ENCODE measurements at regions not wholly inside any gene's neighbourhood (a gene's known extent, or its start where the extent isn't known, plus 50 kb on each side); places are given as distances from the start of the nearest gene placed in this dataset.

- Histone ChIP-seq H3K4me3 (ENCODE audit: low read depth, low read length, poor library complexity, severe bottlenecking) (no peak overlapping the region), H3K4me1 (ENCODE audit: insufficient read depth, low read length, poor library complexity, severe bottlenecking) (no peaks in the 10 kb centered on the region), H3K9me3 (ENCODE audit: low read depth, low read length, poor library complexity, severe bottlenecking) (no peaks in the 10 kb centered on the region), H3K27ac (ENCODE audit: low read depth, low read length, poor library complexity, severe bottlenecking) (no peak overlapping the region), H3K27me3 (replicated peaks; ENCODE audit: insufficient read depth, low read depth, low read length, poor library complexity) (peaks cover 4% of the 10 kb centered on the region), H3K36me3 (ENCODE audit: insufficient read depth, low read length, poor library complexity, severe bottlenecking) (no peaks in the 10 kb centered on the region)
- intact Hi-C loops (cut with micrococcal nuclease; ENCODE audit: unreplicated experiment): loop anchor here (5.0 kb wide), 1 partner anchor 142 kb away; no protein-coding TSS in a partner anchor
- DNase-seq (ENCODE audit: low spot score): no peak
- POLR2A ChIA-PET (ENCODE audit: low non-redundant PET): no interaction called here
- BruUV-seq (replicated peaks): no TSS peak
- no peak for TF ChIP-seq EZH2 (IDR thresholded peaks at IDR 0.05; ENCODE audit: borderline replicate concordance, low read depth, low read length, poor library complexity, severe bottlenecking)
- TF ChIP-seq CTCF (conservative IDR thresholded peaks at IDR 0.05; ENCODE audit: low read depth, low read length): no peak
- CTCF ChIA-PET: interaction anchor here (1.0 kb wide), 1 partner anchor 430 kb away, joined by 4 read pairs; no protein-coding TSS in a partner anchor
These were observed 159.0 kb upstream of the KCNH8 start for GRCh38 chr3:18989237-18989795.

- Histone ChIP-seq H3K9me3 (ENCODE audit: low read depth, low read length, poor library complexity, severe bottlenecking) (no peaks in the 10 kb centered on the region), H3K27ac (ENCODE audit: low read depth, low read length, poor library complexity, severe bottlenecking) (no peak overlapping the region), H3K36me3 (ENCODE audit: insufficient read depth, low read length, poor library complexity, severe bottlenecking) (no peaks in the 10 kb centered on the region), H3K4me1 (ENCODE audit: insufficient read depth, low read length, poor library complexity, severe bottlenecking) (no peaks in the 10 kb centered on the region), H3K4me3 (ENCODE audit: low read depth, low read length, poor library complexity, severe bottlenecking) (no peak overlapping the region), H3K27me3 (replicated peaks; ENCODE audit: insufficient read depth, low read depth, low read length, poor library complexity) (peaks cover 4% of the 10 kb centered on the region)
- BruUV-seq (replicated peaks): no TSS peak
- peak; percentile 24 for DNase-seq (ENCODE audit: low spot score)
- ChIA-PET POLR2A (ENCODE audit: low non-redundant PET) (no interaction called here), CTCF (interaction anchor here (0.9 to 1.0 kb wide), 2 partner anchors 141 to 429 kb away, joined by 4 to 7 read pairs; no protein-coding TSS in a partner anchor)
- intact Hi-C loops (cut with micrococcal nuclease; ENCODE audit: unreplicated experiment): loop anchor here (5.0 kb wide), 1 partner anchor 141 kb away; no protein-coding TSS in a partner anchor
- TF ChIP-seq CTCF (conservative IDR thresholded peaks at IDR 0.05; ENCODE audit: low read depth, low read length): peak; percentile 53
- no peak for TF ChIP-seq EZH2 (IDR thresholded peaks at IDR 0.05; ENCODE audit: borderline replicate concordance, low read depth, low read length, poor library complexity, severe bottlenecking)
These were observed 159.6 kb upstream of the KCNH8 start for GRCh38 chr3:18988614-18989229.

- no TSS peak for BruUV-seq (replicated peaks)
- Histone ChIP-seq H3K36me3 (ENCODE audit: insufficient read depth, low read length, poor library complexity, severe bottlenecking) (no peaks in the 10 kb centered on the region), H3K4me3 (ENCODE audit: low read depth, low read length, poor library complexity, severe bottlenecking) (no peak overlapping the region), H3K27ac (ENCODE audit: low read depth, low read length, poor library complexity, severe bottlenecking) (no peak overlapping the region), H3K27me3 (replicated peaks; ENCODE audit: insufficient read depth, low read depth, low read length, poor library complexity) (peaks cover 4% of the 10 kb centered on the region), H3K9me3 (ENCODE audit: low read depth, low read length, poor library complexity, severe bottlenecking) (no peaks in the 10 kb centered on the region), H3K4me1 (ENCODE audit: insufficient read depth, low read length, poor library complexity, severe bottlenecking) (no peaks in the 10 kb centered on the region)
- POLR2A ChIA-PET (ENCODE audit: low non-redundant PET): no interaction called here
- no peak for DNase-seq (ENCODE audit: low spot score)
- TF ChIP-seq CTCF (conservative IDR thresholded peaks at IDR 0.05; ENCODE audit: low read depth, low read length) (no peak), EZH2 (IDR thresholded peaks at IDR 0.05; ENCODE audit: borderline replicate concordance, low read depth, low read length, poor library complexity, severe bottlenecking) (no peak)
- intact Hi-C loops (cut with micrococcal nuclease; ENCODE audit: unreplicated experiment): loop anchor here (5.0 kb wide), 1 partner anchor 141 kb away; no protein-coding TSS in a partner anchor
- CTCF ChIA-PET: interaction anchor here (0.9 to 1.0 kb wide), 2 partner anchors 140 to 429 kb away, joined by 4 to 7 read pairs; no protein-coding TSS in a partner anchor
These were observed 160.4 kb upstream of the KCNH8 start for GRCh38 chr3:18987862-18988447.
